ENCODE measurements at regions not wholly inside any gene's neighbourhood (a gene's known extent, or its start where the extent isn't known, plus 50 kb on each side); places are given as distances from the start of the nearest gene placed in this dataset.

- no peak for DNase-seq
These were observed 454.2 kb upstream of the SGCD start for GRCh38 chr5:155872629-155873220.

DNA sequence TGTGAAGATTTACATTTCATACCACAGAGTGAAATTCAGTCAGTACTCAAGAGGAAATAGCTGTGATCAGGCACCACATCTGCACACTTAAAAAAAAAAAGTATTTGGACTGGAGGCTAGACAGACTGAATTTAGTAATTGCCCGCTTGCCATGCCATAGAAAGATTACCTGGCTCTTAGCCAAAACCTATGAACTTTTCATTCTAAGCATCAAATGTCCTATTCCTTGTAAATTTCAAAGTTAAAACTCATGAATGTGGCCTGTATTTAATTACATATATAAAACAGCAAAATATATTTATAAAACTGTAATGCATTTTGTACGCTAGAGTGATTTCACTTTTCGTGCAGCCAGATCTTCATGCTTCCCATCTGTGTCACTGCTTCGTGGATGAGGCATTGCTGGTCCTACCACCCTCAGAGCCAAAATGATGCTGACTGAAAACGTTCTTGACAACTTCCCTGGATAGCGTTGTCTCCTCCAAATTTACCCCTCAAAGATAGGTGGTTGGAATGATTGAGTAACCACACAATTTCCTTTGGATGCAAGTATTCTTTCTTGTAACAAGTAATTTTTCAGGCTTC lies 447.9 kb upstream of the SGCD start:
- no peak for DNase-seq

DNA sequence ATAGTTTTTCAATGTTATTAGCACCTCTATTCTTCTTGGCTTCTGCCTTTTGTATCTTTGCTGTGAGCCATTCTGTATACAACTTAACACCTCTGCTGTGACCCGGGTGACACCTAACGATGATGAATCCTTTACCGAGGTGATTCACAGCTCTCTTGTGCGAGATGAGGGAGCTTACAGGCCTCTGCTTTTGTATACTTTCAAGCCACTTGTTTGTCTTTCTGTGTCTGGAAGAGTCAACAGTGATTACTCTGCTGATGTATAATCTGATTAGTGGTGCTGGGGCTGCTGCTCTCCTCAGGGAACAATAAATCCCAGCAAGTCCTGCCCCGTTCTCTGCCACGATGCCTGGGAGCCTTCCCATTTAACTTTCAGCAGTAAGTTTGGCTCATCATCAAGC lies 442.9 kb upstream of the SGCD start:
- DNase-seq = no peak

DNA sequence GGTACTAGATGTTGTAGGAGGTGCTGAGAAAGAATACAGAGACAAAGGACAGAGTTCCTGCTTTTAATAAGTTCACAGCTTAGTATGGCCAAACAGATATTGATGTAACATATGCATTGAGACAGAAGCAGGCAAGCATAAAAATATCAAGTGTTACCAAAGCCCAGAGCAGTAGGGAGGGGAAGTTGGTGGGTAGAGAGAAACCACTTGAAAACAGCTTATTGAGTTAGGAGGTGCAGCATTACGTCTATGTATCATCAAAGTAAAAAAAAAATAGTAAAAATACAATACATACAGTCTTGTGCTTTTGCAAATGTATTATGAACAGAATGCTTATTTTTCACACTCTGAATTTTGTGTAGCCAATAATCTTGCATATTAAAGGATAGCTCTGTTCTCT lies 441.8 kb upstream of the SGCD start:
- no peak for DNase-seq

DNA sequence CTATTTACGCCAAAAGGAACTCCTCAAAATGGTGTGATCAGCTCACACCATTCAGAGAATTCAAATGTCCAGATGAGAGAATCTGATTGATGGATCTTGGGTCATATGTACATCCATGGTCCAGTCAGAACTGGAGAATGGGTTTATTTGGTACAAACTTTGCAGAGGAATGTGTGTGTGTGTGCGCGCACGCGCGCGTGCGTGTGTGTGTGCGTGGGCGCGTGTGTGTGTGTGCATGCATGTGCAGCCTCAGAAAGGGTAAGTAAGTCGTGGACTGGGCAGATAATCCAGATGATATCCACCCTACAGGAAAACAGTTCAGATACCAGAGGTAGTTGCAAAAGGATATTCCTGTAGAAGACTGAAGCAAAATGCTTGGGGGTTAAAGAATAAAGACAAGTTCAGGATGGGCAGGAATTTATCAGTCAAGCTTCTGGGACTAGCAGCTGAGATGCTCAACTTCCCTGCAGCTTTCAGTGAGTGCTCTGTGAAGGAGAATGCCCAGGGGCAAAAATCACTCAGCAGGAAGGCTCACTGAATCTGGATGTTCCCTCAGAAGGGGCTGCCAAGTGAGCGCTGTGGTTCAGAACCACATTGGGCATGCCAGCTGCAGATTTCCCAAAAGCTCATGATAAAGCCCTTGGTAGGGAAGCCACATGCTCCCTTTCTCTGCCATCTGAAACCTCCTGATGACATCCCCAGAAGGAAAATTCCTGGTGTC lies 440.5 kb upstream of the SGCD start:
- no peak for DNase-seq

DNA sequence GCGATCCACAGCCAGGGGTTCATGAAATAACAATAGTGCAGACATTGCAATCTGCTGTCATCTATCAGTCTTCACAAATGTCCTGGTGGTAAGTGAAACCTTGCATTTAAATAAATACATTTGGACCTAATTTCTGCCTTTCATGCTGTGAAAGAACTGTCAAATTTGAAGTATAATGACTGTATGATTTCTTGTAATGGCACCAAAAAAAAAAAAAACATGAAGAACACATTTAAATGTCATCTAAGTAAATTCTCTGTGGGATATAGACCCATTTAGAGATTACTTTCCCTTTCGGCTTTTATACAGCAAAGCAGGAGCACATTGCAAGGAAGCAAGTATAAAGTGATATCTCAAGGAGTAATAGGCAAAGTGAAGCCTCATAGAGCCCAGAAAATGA lies 431.5 kb upstream of the SGCD start:
- DNase-seq = no peak

DNA sequence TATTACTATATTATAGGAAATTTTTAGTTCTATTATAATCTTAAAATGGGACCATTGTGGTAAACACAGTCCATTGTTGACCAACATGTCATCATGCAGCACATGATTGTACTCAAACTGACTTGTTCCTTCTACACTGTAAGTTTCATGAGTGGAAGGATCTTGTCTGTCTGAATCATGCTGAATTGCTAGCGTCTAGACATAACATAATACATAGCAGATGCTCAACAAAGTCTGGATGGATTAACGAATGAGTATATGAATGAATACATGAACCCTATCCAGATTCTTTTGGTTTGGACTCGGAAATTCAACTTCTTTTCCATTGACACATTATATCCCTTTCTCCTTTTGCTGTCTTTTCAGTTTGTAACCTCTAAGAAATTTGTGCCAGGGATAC lies 429.2 kb upstream of the SGCD start:
- no peak for DNase-seq

DNA sequence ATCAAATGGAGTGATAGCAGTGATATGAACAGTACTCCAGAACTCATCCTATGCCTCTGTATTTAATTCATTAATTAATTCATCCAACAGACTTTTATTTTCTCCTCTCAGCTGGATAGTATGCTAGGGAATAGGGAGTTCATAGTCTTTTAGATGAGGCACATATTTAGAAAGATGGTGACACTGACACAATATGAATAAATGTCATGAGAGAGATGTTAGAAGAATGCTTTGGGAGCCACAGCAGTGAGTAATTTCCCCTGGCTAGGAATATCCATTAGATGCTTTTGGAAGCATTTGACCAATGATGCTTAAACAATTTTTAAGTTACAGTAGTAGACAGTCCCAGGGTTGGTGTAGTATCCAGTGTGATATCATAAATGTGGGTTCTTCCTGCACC lies 428.7 kb upstream of the SGCD start:
- no peak for DNase-seq

DNA sequence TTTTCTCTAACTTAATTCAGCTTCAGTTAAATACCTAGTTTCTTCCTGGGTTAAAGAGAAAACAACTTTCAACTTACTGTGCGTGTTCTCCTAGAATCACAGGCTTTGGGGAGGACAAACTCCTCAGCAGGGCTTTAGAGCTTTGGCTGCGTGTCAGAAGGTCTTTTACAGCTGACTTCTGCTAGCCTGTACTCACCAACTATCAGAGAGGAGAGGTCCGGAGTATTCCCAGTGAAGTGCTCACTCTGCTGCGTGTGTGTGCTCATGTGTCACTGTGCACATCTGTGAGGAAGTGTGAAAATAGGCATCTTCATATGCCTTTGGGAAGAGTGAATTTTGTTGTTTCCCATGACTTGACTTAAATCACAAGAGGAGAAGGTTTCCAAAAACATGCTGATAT lies 423.2 kb upstream of the SGCD start:
- no peak for DNase-seq

DNA sequence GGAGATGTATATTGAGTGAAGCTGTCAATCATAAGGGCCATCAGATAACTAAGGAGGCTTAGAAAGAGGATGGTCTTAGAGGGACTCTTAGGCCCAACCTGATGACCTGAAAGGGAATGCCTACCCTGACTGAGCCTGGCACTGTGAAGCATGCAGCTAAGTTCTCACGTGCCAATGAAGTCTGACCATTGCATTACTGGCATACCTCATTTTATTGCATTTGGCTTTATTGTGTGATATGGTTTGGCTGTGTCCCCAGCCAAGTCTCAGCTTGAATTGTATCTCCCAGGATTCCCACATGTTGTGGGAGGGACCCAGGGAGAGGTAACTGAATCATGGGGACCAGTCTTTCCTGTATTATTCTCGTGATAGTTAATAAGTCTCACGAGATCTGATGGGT lies 421.6 kb upstream of the SGCD start:
- no peak for DNase-seq

DNA sequence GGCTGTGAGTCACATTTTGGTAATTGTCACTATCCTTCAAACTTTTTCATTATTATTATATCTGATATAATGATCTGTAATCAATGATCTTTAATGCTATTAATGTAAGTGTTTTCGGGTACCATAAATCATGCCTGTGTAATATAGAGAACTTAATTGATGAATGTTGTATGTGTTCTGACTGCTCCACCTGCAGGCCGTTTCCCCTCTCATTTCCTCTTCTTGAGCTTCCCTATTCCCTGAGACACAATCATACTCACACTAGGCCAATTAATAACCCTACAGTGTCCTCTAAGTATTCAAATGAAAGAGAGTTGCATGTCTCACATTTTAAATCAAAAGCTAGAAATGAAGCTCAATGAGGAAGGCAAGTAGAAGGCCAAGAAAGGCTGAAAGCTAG lies 420.9 kb upstream of the SGCD start:
- no peak for DNase-seq

DNA sequence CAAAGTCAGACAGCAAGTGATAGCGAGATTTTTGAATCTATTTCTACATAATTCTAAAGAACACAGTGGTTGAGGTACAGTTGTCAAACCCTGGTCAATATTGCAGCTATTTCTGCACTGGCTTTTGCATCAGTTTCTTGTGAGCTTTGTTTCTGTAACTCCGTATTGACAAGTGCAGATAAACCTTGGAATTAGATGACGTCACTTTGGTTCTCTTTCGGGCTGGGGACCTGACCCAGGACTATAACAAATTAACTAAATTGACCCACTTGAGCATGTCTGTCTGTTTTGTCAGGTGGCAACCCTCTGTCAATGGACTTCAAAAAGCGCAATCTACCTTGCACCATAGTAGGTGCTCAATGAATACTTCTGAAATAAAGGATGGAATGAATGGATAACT lies 418.4 kb upstream of the SGCD start:
- DNase-seq = no peak

- no peak for DNase-seq
These were observed 414.7 kb upstream of the SGCD start for GRCh38 chr5:155912291-155912690.

DNA sequence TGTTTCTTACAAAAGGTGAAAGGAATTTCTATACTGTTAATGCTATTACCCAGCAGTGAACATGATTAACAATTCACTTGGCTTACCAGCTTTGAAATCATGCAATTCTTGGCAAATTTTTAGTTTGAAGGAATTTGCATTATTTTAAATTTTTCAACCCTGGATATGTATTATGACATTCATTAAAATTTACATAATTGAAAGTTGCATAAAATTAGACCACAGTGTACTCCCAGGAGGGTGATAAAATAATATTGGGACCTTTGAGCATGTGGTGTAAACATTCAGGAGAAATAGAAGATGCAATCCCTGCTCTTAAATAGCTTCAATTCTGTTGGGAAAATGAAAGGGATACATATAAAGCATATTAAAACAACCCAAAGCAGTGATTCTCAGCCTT lies 412.2 kb upstream of the SGCD start:
- DNase-seq = no peak

DNA sequence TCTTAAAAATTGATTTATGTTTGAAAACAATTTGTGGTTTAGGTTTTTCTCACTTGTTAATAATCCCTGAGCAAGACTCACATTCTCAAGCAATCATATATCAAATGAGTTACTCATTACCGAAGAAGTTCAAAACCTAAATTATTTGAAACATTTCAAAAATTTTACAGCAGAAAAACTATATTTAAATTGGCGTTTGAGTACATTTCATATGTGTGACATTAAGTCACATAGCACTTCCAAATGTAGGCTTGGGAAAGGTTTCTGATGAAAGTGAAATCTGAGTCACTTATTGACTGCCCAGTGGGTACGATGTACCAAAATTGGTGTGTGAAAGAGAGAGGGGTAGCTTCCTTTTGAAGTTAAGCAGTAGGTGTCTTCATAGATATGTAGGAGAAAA lies 411.4 kb upstream of the SGCD start:
- no peak for DNase-seq

GRCh38 chr5:155919126-155919525 lies 407.8 kb upstream of the SGCD start:
- DNase-seq = no peak

GRCh38 chr5:155919725-155920124 lies 407.2 kb upstream of the SGCD start:
- DNase-seq = no peak

DNA sequence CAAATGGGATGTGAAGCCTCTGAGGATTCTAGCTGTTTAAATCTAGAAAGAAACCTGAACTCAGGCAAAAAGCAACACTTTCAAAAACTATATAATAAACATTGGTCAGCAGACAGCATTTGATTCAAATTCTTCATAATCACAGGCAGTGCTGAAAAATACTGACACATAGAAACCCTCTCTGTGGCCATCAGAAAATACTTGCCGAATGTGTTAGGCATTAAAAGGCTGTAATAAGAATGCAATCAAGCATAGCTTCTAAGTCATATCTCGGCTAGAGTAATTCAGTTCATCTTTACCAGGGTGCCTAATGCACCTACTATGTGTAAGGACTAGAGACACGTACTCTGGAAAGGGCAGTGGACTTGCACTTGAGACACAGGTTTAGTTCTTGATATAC lies 405.3 kb upstream of the SGCD start:
- no peak for DNase-seq

- no peak for DNase-seq
These were observed 403.2 kb upstream of the SGCD start for GRCh38 chr5:155923784-155924183.

GRCh38 chr5:155926031-155926430 lies 400.9 kb upstream of the SGCD start:
- no peak for DNase-seq

- no peak for DNase-seq
These were observed 400.2 kb upstream of the SGCD start for GRCh38 chr5:155926766-155927165.

- DNase-seq = no peak
These were observed 397.9 kb upstream of the SGCD start for GRCh38 chr5:155929112-155929511.

DNA sequence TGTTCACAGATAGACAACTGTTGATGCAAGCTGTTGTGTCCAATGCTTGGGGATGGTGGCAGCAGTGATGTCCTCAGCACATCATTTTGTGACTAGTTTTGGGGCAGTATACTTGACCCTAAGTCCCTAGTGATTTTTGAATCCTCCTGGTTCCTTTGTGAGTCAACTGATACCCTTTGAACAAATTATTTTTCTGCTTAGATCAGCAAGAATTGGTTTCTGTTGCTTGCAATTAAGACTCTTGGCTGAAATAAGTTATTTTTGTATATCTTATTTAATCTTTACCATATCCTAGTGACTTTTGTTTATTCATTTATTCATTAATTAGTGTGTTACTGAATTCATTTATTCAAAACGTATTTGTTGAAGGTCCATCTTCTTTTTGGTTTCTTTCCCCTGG lies 392.0 kb upstream of the SGCD start:
- no peak for DNase-seq

GRCh38 chr5:155935723-155936122 lies 391.2 kb upstream of the SGCD start:
- DNase-seq = no peak

All from NCI-H1694 (cell line).